HPDE6-E6E7 (cell line): ENCODE measurements at regions not wholly inside any gene's neighbourhood (a gene's known extent, or its start where the extent isn't known, plus 50 kb on each side); places are given as distances from the start of the nearest gene placed in this dataset.
A peak's percentile ranks its signal among the peaks of the same experiment; 100 is the strongest.

Experiments used
- DNase-seq: peaks from one replicate; pipeline ENCODE4 v3.0.0; 2011; ENCODE audit warnings: missing footprints; ENCODE audit errors: extremely low spot score

GRCh38 chr6:6704103-6705060 is 115.9 kb downstream of the LY86 start:
- no peak for DNase-seq

- DNase-seq = no peak
Observed at GRCh38 chr6:6705061-6705425, 116.5 kb downstream of the LY86 start.

GRCh38 chr6:6705915-6706675 is 117.6 kb downstream of the LY86 start:
- DNase-seq = no peak

- no peak for DNase-seq
Observed at GRCh38 chr6:6707143-6707542, 118.6 kb downstream of the LY86 start.

- DNase-seq = no peak
Observed at GRCh38 chr6:6709106-6709505, 120.6 kb downstream of the LY86 start.

- no peak for DNase-seq
Observed at GRCh38 chr6:6711031-6711785, 122.7 kb downstream of the LY86 start.

GRCh38 chr6:6711832-6712448 is 123.4 kb downstream of the LY86 start:
- peak; percentile 26 for DNase-seq

GRCh38 chr6:6712449-6713403 is 124.2 kb downstream of the LY86 start:
- peak; percentile 93 for DNase-seq

GRCh38 chr6:6713657-6714056 is 125.1 kb downstream of the LY86 start:
- DNase-seq = no peak

GRCh38 chr6:6714118-6714897 is 125.8 kb downstream of the LY86 start:
- DNase-seq = no peak

- DNase-seq = no peak
Observed at GRCh38 chr6:6714953-6715352, 126.4 kb downstream of the LY86 start.

- DNase-seq = no peak
Observed at GRCh38 chr6:6715465-6715864, 126.9 kb downstream of the LY86 start.

GRCh38 chr6:6716998-6717763 is 128.7 kb downstream of the LY86 start:
- DNase-seq = no peak

GRCh38 chr6:6717953-6718352 is 129.4 kb downstream of the LY86 start:
- no peak for DNase-seq

GRCh38 chr6:6721606-6722005 is 133.1 kb downstream of the LY86 start:
- no peak for DNase-seq

- no peak for DNase-seq
Observed at GRCh38 chr6:6722195-6722594, 133.7 kb downstream of the LY86 start.

- DNase-seq = no peak
Observed at GRCh38 chr6:6723361-6723760, 134.8 kb downstream of the LY86 start.

GRCh38 chr6:6723921-6724538 is 135.5 kb downstream of the LY86 start:
- peak; percentile 39 for DNase-seq
